ENCODE measurements at regions not wholly inside any gene's neighbourhood (a gene's known extent, or its start where the extent isn't known, plus 50 kb on each side); places are given as distances from the start of the nearest gene placed in this dataset.

- no peaks in the 10 kb centered on the region for H3K4me1 Mint-ChIP-seq
- peaks cover 7% of the 10 kb centered on the region; the same call in 1 of the 3 replicates for H3K9me3 Mint-ChIP-seq
- no peak for DNase-seq (ENCODE audit: low spot score)
- ATAC-seq: no peak
- no peaks in the 10 kb centered on the region; the same call in 1 of the 3 replicates for H3K36me3 Mint-ChIP-seq (ENCODE audit: low read depth)
- H3K27ac Mint-ChIP-seq: no peak overlapping the region
- H3K4me3 Mint-ChIP-seq: no peak overlapping the region
- TF ChIP-seq, protein P1, sequence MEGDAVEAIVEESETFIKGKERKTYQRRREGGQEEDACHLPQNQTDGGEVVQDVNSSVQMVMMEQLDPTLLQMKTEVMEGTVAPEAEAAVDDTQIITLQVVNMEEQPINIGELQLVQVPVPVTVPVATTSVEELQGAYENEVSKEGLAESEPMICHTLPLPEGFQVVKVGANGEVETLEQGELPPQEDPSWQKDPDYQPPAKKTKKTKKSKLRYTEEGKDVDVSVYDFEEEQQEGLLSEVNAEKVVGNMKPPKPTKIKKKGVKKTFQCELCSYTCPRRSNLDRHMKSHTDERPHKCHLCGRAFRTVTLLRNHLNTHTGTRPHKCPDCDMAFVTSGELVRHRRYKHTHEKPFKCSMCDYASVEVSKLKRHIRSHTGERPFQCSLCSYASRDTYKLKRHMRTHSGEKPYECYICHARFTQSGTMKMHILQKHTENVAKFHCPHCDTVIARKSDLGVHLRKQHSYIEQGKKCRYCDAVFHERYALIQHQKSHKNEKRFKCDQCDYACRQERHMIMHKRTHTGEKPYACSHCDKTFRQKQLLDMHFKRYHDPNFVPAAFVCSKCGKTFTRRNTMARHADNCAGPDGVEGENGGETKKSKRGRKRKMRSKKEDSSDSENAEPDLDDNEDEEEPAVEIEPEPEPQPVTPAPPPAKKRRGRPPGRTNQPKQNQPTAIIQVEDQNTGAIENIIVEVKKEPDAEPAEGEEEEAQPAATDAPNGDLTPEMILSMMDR (conservative IDR thresholded peaks at IDR 0.05; ENCODE audit: low read depth in 2 of 2): no peak
- TF ChIP-seq ETS1 (IDR thresholded peaks at IDR 0.05): no peak
- no peak for TF ChIP-seq ZNF462 (CRISPR knock-in tag; IDR thresholded peaks at IDR 0.05)
- no peak for TF ChIP-seq EZH2phosphoT487 (IDR thresholded peaks at IDR 0.05; ENCODE audit: unreplicated experiment)
- Histone ChIP-seq H3K27ac (ENCODE audit: low read depth) (no peak overlapping the region), H3K4me1 (ENCODE audit: insufficient read depth) (no peaks in the 10 kb centered on the region), H3K36me3 (ENCODE audit: insufficient read depth) (no peaks in the 10 kb centered on the region), H3K4me2 (no peak overlapping the region), H4K20me1 (replicated peaks; ENCODE audit: insufficient read depth) (no peaks in the 10 kb centered on the region), H3K9me2 (ENCODE audit: insufficient read depth) (peaks cover 6% of the 10 kb centered on the region; the same call in 1 of the 2 replicates), H3K79me2 (replicated peaks; ENCODE audit: insufficient read depth) (no peaks in the 10 kb centered on the region), H3K27me3 (ENCODE audit: insufficient read depth) (no peaks in the 10 kb centered on the region), H3K4me3 (no peak overlapping the region), H2AFZ (no peak overlapping the region), H3F3A (replicated peaks; ENCODE audit: low read depth) (no peaks in the 10 kb centered on the region)
- peaks cover 2% of the 10 kb centered on the region for H3K27me3 Mint-ChIP-seq (ENCODE audit: insufficient read depth, low read depth, poor library complexity)
Observed at GRCh38 chr11:60631944-60632343, 67.5 kb upstream of the MS4A8 start.
